AG04450 (cell line): ENCODE measurements at regions not wholly inside any gene's neighbourhood (a gene's known extent, or its start where the extent isn't known, plus 50 kb on each side); places are given as distances from the start of the nearest gene placed in this dataset.

Source experiments
- CTCF ChIA-PET: fragments of 300-600, 350-600 bp; formaldehyde crosslinking; extraction: SDS; loops from one replicate; lab custom pipeline; 2022; ENCODE audit warnings: antibody characterized with exemption, inconsistent platforms; lab: Charles Lee
- POLR2A ChIA-PET: fragments of 350-600 bp; formaldehyde crosslinking; extraction: SDS; loops from one replicate; lab custom pipeline; 2021; ENCODE audit warnings: antibody characterized with exemption, inconsistent platforms; lab: Yijun Ruan, JAX
- DNase-seq: peaks from one replicate; pipeline ENCODE4 v3.0.0-alpha.2; 2011; ENCODE audit warnings: low read depth, low spot score
- H3K27ac ChIP-seq: one replicate; pipeline ENCODE4 v1.5.1; 2012; ENCODE audit warnings: low read depth, low read length, control low read depth
- H3K27me3 ChIP-seq: one replicate; pipeline ENCODE4 v1.6.0; 2012; ENCODE audit warnings: low read length; ENCODE audit not compliant: control insufficient read depth, insufficient read depth
- H3K4me3 ChIP-seq: 2 replicates; pipeline ENCODE4 v1.5.1; 2011; ENCODE audit warnings: mild to moderate bottlenecking, low read depth, low read length, control low read depth
- H3K9me3 ChIP-seq: 2 replicates; pipeline ENCODE4 v1.5.1; 2012; ENCODE audit warnings: low read length; ENCODE audit not compliant: control insufficient read depth, insufficient read depth
- TF ChIP-seq, protein P1 (sequence below): IDR thresholded peaks from 2 replicates; pipeline ENCODE4 v1.5.1; 2011; ENCODE audit warnings: low read depth, low read length, control low read depth, inconsistent platforms

DNA sequence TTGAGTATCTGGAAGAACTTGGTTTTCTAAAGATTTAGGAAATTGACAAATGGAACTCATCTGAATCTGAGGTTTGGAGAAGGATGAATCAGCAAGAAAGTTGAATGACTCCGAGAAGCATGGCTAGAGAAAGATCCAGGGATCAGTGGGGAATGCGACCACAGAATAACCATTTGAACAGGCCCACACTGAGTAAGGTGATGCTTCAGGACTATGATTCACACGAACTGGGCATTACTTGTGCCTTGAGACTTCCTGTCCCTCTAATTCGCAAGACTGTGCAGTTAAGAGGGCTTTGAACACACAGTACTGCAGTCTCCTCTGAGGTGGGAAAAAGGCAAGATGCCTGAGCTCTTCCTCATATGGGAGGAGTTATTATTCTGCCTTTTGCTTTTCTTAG, 395.5 kb upstream of the POM121L12 start:
- Histone ChIP-seq H3K4me3 (no peak overlapping the region), H3K27ac (no peak overlapping the region), H3K9me3 (peaks cover 7% of the 10 kb centered on the region; the same call in 1 of the 2 replicates), H3K27me3 (no peaks in the 10 kb centered on the region)
- ChIA-PET POLR2A (no interaction called here), CTCF (no interaction called here)
- TF ChIP-seq, protein P1, sequence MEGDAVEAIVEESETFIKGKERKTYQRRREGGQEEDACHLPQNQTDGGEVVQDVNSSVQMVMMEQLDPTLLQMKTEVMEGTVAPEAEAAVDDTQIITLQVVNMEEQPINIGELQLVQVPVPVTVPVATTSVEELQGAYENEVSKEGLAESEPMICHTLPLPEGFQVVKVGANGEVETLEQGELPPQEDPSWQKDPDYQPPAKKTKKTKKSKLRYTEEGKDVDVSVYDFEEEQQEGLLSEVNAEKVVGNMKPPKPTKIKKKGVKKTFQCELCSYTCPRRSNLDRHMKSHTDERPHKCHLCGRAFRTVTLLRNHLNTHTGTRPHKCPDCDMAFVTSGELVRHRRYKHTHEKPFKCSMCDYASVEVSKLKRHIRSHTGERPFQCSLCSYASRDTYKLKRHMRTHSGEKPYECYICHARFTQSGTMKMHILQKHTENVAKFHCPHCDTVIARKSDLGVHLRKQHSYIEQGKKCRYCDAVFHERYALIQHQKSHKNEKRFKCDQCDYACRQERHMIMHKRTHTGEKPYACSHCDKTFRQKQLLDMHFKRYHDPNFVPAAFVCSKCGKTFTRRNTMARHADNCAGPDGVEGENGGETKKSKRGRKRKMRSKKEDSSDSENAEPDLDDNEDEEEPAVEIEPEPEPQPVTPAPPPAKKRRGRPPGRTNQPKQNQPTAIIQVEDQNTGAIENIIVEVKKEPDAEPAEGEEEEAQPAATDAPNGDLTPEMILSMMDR: no peak
- DNase-seq: no peak

DNA sequence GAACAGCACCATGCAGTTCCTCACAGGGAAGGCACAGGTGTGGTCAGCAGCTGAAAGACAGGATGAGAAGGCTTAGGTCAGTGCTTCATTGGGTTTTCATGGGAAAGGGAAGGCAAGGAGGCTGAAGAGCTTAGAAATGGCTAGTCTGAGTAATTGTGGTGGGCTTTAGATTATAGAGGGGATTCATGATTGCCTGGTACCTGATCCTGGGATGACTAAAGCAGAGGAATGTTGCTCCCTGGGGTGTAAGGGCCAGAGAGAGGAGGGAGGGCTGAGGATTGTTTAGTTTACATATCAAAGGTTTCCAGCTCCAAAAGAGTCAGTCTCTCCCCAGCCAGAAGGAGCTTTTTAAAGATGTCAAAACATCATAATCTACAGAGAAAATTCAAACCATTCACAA, 396.3 kb upstream of the POM121L12 start:
- H3K27ac ChIP-seq: no peak overlapping the region
- no peaks in the 10 kb centered on the region for H3K27me3 ChIP-seq
- H3K4me3 ChIP-seq: no peak overlapping the region
- CTCF ChIA-PET: no interaction called here
- POLR2A ChIA-PET: no interaction called here
- no peak for DNase-seq
- TF ChIP-seq, protein P1: no peak
- peaks cover 8% of the 10 kb centered on the region; the same call in 1 of the 2 replicates for H3K9me3 ChIP-seq

DNA sequence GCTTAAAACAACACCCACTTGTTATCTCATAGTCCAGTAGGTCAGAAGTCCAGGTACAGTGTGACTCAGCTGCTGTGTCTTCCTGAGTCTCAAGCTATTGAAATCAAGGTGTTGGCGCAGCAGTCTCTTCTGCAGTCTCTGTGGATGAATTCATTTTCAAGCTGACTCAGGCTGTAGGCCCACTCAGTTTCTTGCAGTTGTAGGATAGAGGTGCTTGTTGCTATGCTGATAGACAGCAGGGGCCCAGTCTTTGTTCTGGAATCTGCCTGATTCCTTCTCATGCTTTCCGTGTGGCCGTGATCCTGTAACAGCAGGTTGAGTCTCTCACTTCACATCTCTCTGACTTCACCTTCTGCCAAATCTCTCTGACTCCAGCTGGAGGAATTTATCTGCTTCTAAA, 400.4 kb upstream of the POM121L12 start:
- ChIA-PET POLR2A (no interaction called here), CTCF (no interaction called here)
- H3K9me3 ChIP-seq: peaks cover 16% of the 10 kb centered on the region
- H3K27me3 ChIP-seq: no peaks in the 10 kb centered on the region
- TF ChIP-seq, protein P1: no peak
- no peak overlapping the region for H3K27ac ChIP-seq
- DNase-seq: no peak
- H3K4me3 ChIP-seq: no peak overlapping the region

DNA sequence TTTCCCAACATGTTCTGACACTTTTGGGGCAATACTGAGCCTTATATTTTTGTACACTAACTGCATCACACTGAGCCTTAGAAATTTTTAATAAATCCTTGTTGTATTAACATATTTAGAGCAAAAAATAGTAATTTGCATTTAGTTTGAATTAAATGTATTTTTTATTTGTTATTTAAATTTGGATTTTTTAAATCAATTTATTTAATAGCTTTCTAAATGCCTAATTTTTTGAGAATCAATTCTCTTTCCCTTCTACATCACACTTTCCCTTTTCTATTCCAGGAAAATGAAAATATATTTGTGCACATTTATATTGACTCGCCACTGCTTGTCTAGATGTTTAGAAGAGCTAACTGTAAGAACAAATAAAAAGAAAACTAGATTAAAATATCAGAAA, 414.6 kb upstream of the POM121L12 start:
- no peak overlapping the region for H3K4me3 ChIP-seq
- H3K27me3 ChIP-seq: no peaks in the 10 kb centered on the region
- no peak overlapping the region for H3K27ac ChIP-seq
- ChIA-PET POLR2A (no interaction called here), CTCF (no interaction called here)
- DNase-seq: no peak
- TF ChIP-seq, protein P1: no peak
- H3K9me3 ChIP-seq: no peaks in the 10 kb centered on the region; the same call in none of the 2 replicates

DNA sequence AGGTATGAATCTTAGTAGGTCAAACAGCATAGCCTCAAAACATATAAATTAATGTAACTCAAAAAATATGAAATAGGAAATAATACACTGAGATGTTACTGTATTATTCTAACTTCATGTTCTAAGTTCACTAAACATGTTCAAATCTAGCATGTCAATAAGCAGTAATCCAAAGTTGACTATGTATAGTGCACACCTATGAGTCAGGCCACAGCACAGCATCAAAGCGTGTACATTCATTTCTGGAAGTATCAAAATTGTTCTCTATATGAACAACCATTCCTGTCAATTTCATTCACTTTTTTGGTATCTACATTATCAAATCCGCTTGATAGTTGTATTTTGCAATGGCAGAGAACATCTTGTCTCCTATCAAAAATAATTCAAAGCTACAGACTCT, 418.9 kb upstream of the POM121L12 start:
- no peaks in the 10 kb centered on the region for H3K27me3 ChIP-seq
- no peak overlapping the region for H3K27ac ChIP-seq
- H3K9me3 ChIP-seq: peaks cover 3% of the 10 kb centered on the region; the same call in 1 of the 2 replicates
- ChIA-PET POLR2A (no interaction called here), CTCF (no interaction called here)
- H3K4me3 ChIP-seq: no peak overlapping the region
- DNase-seq: no peak
- TF ChIP-seq, protein P1: no peak
